ENCODE measurements at regions not wholly inside any gene's neighbourhood (a gene's known extent, or its start where the extent isn't known, plus 50 kb on each side); places are given as distances from the start of the nearest gene placed in this dataset.
A peak's percentile ranks its signal among the peaks of the same experiment; 100 is the strongest.

DNA sequence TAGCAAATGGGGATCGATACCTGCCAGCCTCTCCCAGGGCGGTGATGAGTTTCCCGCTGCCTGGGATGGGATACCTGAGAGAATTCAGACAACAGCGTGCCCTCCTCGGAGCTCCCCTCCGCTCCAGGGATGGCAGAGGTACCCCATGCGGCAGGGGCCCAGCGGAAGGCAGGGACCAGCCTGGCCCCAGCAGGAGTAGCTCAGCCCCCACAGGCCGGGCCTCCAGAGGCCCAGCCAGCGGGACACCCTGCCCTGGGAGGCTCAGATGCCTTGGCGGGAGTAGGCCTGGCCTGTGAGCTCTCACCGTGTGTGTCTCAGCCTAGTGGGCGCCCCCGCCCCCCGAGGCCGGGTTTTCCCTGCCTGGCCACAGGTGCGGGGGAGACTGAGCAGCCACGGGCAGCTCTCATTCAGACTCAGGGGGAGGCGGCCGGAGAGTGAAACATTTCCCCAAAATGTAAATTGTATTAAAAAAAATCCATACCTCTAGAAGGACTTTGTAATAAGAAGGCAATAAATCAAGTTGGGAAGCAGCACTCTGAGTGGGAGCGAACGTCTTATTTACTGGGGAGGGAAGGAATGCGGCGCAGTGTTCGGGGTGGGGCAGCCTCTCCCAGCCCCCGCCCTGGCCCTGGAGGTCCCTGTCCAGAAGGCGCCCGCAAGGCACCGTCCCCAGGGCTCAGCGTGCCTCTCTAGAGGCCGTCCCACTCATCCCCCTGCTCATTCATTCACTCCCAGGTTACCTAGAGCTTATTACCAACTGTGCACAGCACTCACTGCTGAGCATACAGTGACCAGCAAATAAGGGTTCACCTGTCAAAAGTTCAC, 888.0 kb downstream of the BRD1 start:
- DNase-seq: no peak
- intact Hi-C loops (cut with micrococcal nuclease): no loop called here
- Histone ChIP-seq H2AFZ (ENCODE audit: insufficient read depth, low read depth, low read length, poor library complexity, severe bottlenecking) (no peak overlapping the region), H3K27ac (ENCODE audit: low read length in 2 of 2) (no peak overlapping the region), H3K79me2 (ENCODE audit: control insufficient read depth, insufficient read depth, low read length) (no peaks in the 10 kb centered on the region), H4K20me1 (ENCODE audit: control insufficient read depth, insufficient read depth, low read length, poor library complexity, severe bottlenecking) (no peaks in the 10 kb centered on the region), H3K4me2 (replicated peaks; ENCODE audit: low read depth, low read length, poor library complexity, severe bottlenecking) (no peak overlapping the region), H3K4me3 (ENCODE audit: control extremely low read depth in 1 of 5, extremely low read depth in 1 of 5, insufficient read depth in 1 of 5, low read depth in 2 of 5, low read length in 4 of 5) (no peak overlapping the region), H3K27me3 (replicated peaks in 1 of 4; ENCODE audit: control extremely low read depth in 1 of 4, control insufficient read depth in 3 of 4, insufficient read depth in 4 of 4, low read length in 3 of 4) (no peaks in the 10 kb centered on the region), H3K9ac (ENCODE audit: low read length) (no peak overlapping the region), H3K4me1 (ENCODE audit: control insufficient read depth in 2 of 2, insufficient read depth in 2 of 2, low read length in 2 of 2) (no peaks in the 10 kb centered on the region), H3K36me3 (replicated peaks in 1 of 2; ENCODE audit: control extremely low read depth in 1 of 2, control insufficient read depth in 1 of 2, extremely low read depth in 1 of 2, insufficient read depth in 2 of 2, low read length in 1 of 2) (no peaks in the 10 kb centered on the region), H3K9me3 (ENCODE audit: control extremely low read depth in 1 of 3, control insufficient read depth in 2 of 3, insufficient read depth in 1 of 3, low read length in 2 of 3) (peaks cover 0 to 5% (median 0%) of the 10 kb centered on the region in 3 donors)
- Mint-ChIP-seq H3K27ac (peak overlapping the region; percentile 26), H3K27me3 (no peaks in the 10 kb centered on the region), H3K4me3 (no peak overlapping the region), H3K9me3 (ENCODE audit: insufficient read depth) (no peaks in the 10 kb centered on the region), H3K4me1 (no peaks in the 10 kb centered on the region)
- no peak for ATAC-seq (ENCODE audit: low read depth)
- no peak for TF ChIP-seq CTCF (IDR thresholded peaks at IDR 0.05)
- TF ChIP-seq EZH2 (IDR thresholded peaks at IDR 0.05; ENCODE audit: borderline replicate concordance, insufficient read depth, low read depth, low read length, poor library complexity, severe bottlenecking): no peak
- ChIA-PET CTCF (no interaction called here), POLR2A (no interaction called here)
- 76% methylated on average over 24 of the region's 31 CpGs for WGBS (ENCODE audit: insufficient coverage)

- no peak for ATAC-seq (ENCODE audit: low read depth)
- no peaks in the 10 kb centered on the region for H4K20me1 ChIP-seq (ENCODE audit: control insufficient read depth, insufficient read depth, low read length, poor library complexity, severe bottlenecking)
- H3K9me3 Mint-ChIP-seq (ENCODE audit: insufficient read depth): no peaks in the 10 kb centered on the region
- H3K27ac Mint-ChIP-seq: no peak overlapping the region
- H3K9me3 ChIP-seq (ENCODE audit: control extremely low read depth in 1 of 3, control insufficient read depth in 2 of 3, insufficient read depth in 1 of 3, low read length in 2 of 3): peaks cover 0 to 5% (median 1%) of the 10 kb centered on the region in 3 donors
- no peaks in the 10 kb centered on the region for H3K79me2 ChIP-seq (ENCODE audit: control insufficient read depth, insufficient read depth, low read length)
- intact Hi-C loops (cut with micrococcal nuclease): no loop called here
- TF ChIP-seq EZH2 (IDR thresholded peaks at IDR 0.05; ENCODE audit: borderline replicate concordance, insufficient read depth, low read depth, low read length, poor library complexity, severe bottlenecking) (no peak), CTCF (IDR thresholded peaks at IDR 0.05) (no peak)
- WGBS (ENCODE audit: insufficient coverage): 86% methylated on average over 8 of the region's 8 CpGs
- no peaks in the 10 kb centered on the region for H3K27me3 Mint-ChIP-seq
- no peak overlapping the region for H3K4me3 Mint-ChIP-seq
- no peak overlapping the region for H3K4me2 ChIP-seq (replicated peaks; ENCODE audit: low read depth, low read length, poor library complexity, severe bottlenecking)
- H2AFZ ChIP-seq (ENCODE audit: insufficient read depth, low read depth, low read length, poor library complexity, severe bottlenecking): no peak overlapping the region
- no peak for DNase-seq
- H3K4me3 ChIP-seq (ENCODE audit: control extremely low read depth in 1 of 5, extremely low read depth in 1 of 5, insufficient read depth in 1 of 5, low read depth in 2 of 5, low read length in 4 of 5): no peak overlapping the region
- no peaks in the 10 kb centered on the region for H3K4me1 Mint-ChIP-seq
- H3K9ac ChIP-seq (ENCODE audit: low read length): no peak overlapping the region
- ChIA-PET POLR2A (no interaction called here), CTCF (no interaction called here)
- no peaks in the 10 kb centered on the region for H3K4me1 ChIP-seq (ENCODE audit: control insufficient read depth in 2 of 2, insufficient read depth in 2 of 2, low read length in 2 of 2)
- H3K27ac ChIP-seq (ENCODE audit: low read length in 2 of 2): no peak overlapping the region
- H3K27me3 ChIP-seq (replicated peaks in 1 of 4; ENCODE audit: control extremely low read depth in 1 of 4, control insufficient read depth in 3 of 4, insufficient read depth in 4 of 4, low read length in 3 of 4): no peaks in the 10 kb centered on the region
- no peaks in the 10 kb centered on the region for H3K36me3 ChIP-seq (replicated peaks in 1 of 2; ENCODE audit: control extremely low read depth in 1 of 2, control insufficient read depth in 1 of 2, extremely low read depth in 1 of 2, insufficient read depth in 2 of 2, low read length in 1 of 2)
These were observed 888.9 kb downstream of the BRD1 start for GRCh38 chr22:48938741-48939140.
